ENCODE measurements at regions not wholly inside any gene's neighbourhood (a gene's known extent, or its start where the extent isn't known, plus 50 kb on each side); places are given as distances from the start of the nearest gene placed in this dataset.

DNA sequence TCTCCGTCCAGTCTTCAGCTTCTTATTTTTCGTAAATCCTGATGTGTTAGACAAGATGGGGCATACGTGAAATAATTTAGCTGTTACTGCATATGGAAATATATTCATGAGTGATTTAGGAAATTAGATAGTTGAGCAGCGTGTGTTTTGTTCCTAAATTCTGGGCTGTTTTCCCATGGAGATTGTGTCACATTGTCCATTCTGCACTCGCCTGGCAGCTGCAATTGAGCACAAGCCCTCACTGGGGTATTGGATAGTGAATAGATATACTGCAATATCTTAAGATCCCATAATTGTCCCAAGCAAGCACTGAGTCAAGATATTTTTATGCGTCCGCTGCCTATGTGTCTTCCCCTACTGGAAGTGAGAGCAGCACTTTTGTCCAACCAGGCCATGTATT lies 1027.1 kb upstream of the WWC1 start:
- no peak for TF ChIP-seq EZH2 (IDR thresholded peaks at IDR 0.05; ENCODE audit: borderline replicate concordance, insufficient read depth, low read depth, low read length, poor library complexity, severe bottlenecking)
- TF ChIP-seq, protein P1, sequence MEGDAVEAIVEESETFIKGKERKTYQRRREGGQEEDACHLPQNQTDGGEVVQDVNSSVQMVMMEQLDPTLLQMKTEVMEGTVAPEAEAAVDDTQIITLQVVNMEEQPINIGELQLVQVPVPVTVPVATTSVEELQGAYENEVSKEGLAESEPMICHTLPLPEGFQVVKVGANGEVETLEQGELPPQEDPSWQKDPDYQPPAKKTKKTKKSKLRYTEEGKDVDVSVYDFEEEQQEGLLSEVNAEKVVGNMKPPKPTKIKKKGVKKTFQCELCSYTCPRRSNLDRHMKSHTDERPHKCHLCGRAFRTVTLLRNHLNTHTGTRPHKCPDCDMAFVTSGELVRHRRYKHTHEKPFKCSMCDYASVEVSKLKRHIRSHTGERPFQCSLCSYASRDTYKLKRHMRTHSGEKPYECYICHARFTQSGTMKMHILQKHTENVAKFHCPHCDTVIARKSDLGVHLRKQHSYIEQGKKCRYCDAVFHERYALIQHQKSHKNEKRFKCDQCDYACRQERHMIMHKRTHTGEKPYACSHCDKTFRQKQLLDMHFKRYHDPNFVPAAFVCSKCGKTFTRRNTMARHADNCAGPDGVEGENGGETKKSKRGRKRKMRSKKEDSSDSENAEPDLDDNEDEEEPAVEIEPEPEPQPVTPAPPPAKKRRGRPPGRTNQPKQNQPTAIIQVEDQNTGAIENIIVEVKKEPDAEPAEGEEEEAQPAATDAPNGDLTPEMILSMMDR (IDR thresholded peaks at IDR 0.05), result no peak
- no peak overlapping the region for H3K4me3 ChIP-seq (ENCODE audit: control extremely low read depth in 1 of 5, extremely low read depth in 1 of 5, insufficient read depth in 1 of 5, low read depth in 2 of 5, low read length in 4 of 5)
- ATAC-seq (ENCODE audit: low read depth) (no peak), DNase-seq (no peak)
- no peak overlapping the region for H3K9ac ChIP-seq (ENCODE audit: low read length)
- Mint-ChIP-seq H3K27me3 (no peaks in the 10 kb centered on the region), H3K4me3 (no peak overlapping the region), H3K27ac (no peak overlapping the region), H3K4me1 (no peaks in the 10 kb centered on the region), H3K9me3 (ENCODE audit: insufficient read depth) (peaks cover 2% of the 10 kb centered on the region)
- no peaks in the 10 kb centered on the region for H3K36me3 ChIP-seq (replicated peaks in 1 of 2; ENCODE audit: control extremely low read depth in 1 of 2, control insufficient read depth in 1 of 2, extremely low read depth in 1 of 2, insufficient read depth in 2 of 2, low read length in 1 of 2)
- no peaks in the 10 kb centered on the region for H3K27me3 ChIP-seq (replicated peaks in 1 of 4; ENCODE audit: control extremely low read depth in 1 of 4, control insufficient read depth in 3 of 4, insufficient read depth in 4 of 4, low read length in 3 of 4)
- no peaks in the 10 kb centered on the region for H4K20me1 ChIP-seq (ENCODE audit: control insufficient read depth, insufficient read depth, low read length, poor library complexity, severe bottlenecking)
- no peaks in the 10 kb centered on the region for H3K79me2 ChIP-seq (ENCODE audit: control insufficient read depth, insufficient read depth, low read length)
- ChIA-PET CTCF (no interaction called here), POLR2A (no interaction called here)
- intact Hi-C loops (cut with micrococcal nuclease), result no loop called here
- H3K27ac ChIP-seq (ENCODE audit: low read length in 2 of 2), result no peak overlapping the region
- WGBS (ENCODE audit: insufficient coverage), result 92% methylated on average over 4 of the region's 7 CpGs
- no peak overlapping the region for H3K4me2 ChIP-seq (replicated peaks; ENCODE audit: low read depth, low read length, poor library complexity, severe bottlenecking)
- H2AFZ ChIP-seq (ENCODE audit: insufficient read depth, low read depth, low read length, poor library complexity, severe bottlenecking), result no peak overlapping the region
- no peaks in the 10 kb centered on the region for H3K9me3 ChIP-seq (ENCODE audit: control extremely low read depth in 1 of 3, control insufficient read depth in 2 of 3, insufficient read depth in 1 of 3, low read length in 2 of 3)
- H3K4me1 ChIP-seq (ENCODE audit: control insufficient read depth in 2 of 2, insufficient read depth in 2 of 2, low read length in 2 of 2), result no peaks in the 10 kb centered on the region

- Histone ChIP-seq H2AFZ (ENCODE audit: insufficient read depth, low read depth, low read length, poor library complexity, severe bottlenecking) (no peak overlapping the region), H3K4me3 (ENCODE audit: control extremely low read depth in 1 of 5, extremely low read depth in 1 of 5, insufficient read depth in 1 of 5, low read depth in 2 of 5, low read length in 4 of 5) (no peak overlapping the region), H4K20me1 (ENCODE audit: control insufficient read depth, insufficient read depth, low read length, poor library complexity, severe bottlenecking) (no peaks in the 10 kb centered on the region), H3K79me2 (ENCODE audit: control insufficient read depth, insufficient read depth, low read length) (no peaks in the 10 kb centered on the region), H3K27ac (ENCODE audit: low read length in 2 of 2) (no peak overlapping the region), H3K4me1 (ENCODE audit: control insufficient read depth in 2 of 2, insufficient read depth in 2 of 2, low read length in 2 of 2) (no peaks in the 10 kb centered on the region), H3K27me3 (replicated peaks in 1 of 4; ENCODE audit: control extremely low read depth in 1 of 4, control insufficient read depth in 3 of 4, insufficient read depth in 4 of 4, low read length in 3 of 4) (no peaks in the 10 kb centered on the region), H3K4me2 (replicated peaks; ENCODE audit: low read depth, low read length, poor library complexity, severe bottlenecking) (no peak overlapping the region), H3K9ac (ENCODE audit: low read length) (no peak overlapping the region), H3K9me3 (ENCODE audit: control extremely low read depth in 1 of 3, control insufficient read depth in 2 of 3, insufficient read depth in 1 of 3, low read length in 2 of 3) (no peaks in the 10 kb centered on the region), H3K36me3 (replicated peaks in 1 of 2; ENCODE audit: control extremely low read depth in 1 of 2, control insufficient read depth in 1 of 2, extremely low read depth in 1 of 2, insufficient read depth in 2 of 2, low read length in 1 of 2) (no peaks in the 10 kb centered on the region)
- no peak for DNase-seq
- Mint-ChIP-seq H3K27me3 (no peaks in the 10 kb centered on the region), H3K4me3 (no peak overlapping the region), H3K9me3 (ENCODE audit: insufficient read depth) (peaks cover 4% of the 10 kb centered on the region), H3K27ac (no peak overlapping the region), H3K4me1 (no peaks in the 10 kb centered on the region)
- TF ChIP-seq, protein P1 (IDR thresholded peaks at IDR 0.05), result no peak
- no peak for TF ChIP-seq EZH2 (IDR thresholded peaks at IDR 0.05; ENCODE audit: borderline replicate concordance, insufficient read depth, low read depth, low read length, poor library complexity, severe bottlenecking)
- POLR2A ChIA-PET, result no interaction called here
- CTCF ChIA-PET, result no interaction called here
- no peak for ATAC-seq (ENCODE audit: low read depth)
- intact Hi-C loops (cut with micrococcal nuclease), result no loop called here
These were observed 1023.1 kb upstream of the WWC1 start for GRCh38 chr5:167268337-167268736.
